ENCODE measurements at regions not wholly inside any gene's neighbourhood (a gene's known extent, or its start where the extent isn't known, plus 50 kb on each side); places are given as distances from the start of the nearest gene placed in this dataset.
A peak's percentile ranks its signal among the peaks of the same experiment; 100 is the strongest.

DNA sequence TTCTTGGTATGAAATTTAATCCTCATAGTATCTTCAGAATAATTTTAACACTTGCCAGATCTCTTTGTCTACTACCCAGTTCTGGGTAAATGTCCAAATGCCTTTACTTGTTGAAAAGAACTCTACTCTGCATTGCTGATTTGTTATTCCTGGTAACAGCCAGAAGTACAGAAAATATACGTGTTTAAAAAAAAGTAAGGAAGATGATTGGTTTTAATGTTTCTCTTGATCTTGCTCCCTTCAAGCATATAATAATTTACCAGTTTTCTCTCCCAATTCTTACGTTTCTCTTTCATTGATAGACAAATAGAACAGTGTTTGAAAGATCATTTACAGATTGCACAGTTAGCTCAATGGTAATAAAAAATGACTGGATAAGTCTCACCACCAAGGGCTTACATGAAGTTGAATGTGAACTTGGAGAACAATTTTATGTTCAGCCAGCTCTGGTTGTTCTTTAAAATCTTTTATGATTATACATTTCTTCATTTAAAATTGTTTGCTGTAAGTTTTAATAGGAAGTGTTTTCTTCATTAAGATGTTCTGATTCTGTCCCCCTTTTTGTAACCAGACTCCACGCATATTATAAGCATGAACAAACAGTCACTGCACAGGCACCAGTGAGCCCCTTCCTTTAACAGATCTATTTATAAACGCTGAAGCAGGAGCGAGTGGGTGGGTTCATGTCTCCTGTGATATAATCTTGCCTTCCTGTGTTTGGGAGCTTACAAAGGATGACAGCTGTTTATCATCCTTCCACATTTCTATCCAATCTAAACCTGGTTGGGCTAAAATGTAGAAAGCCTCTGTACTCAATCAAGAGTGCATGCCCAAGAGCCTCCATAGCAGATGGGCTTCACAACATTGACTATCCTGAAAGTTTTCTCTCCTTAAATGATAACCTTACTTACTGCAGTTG lies 299.5 kb downstream of the PRL start:
- DNase-seq (ENCODE audit: low read depth) = no peak

DNA sequence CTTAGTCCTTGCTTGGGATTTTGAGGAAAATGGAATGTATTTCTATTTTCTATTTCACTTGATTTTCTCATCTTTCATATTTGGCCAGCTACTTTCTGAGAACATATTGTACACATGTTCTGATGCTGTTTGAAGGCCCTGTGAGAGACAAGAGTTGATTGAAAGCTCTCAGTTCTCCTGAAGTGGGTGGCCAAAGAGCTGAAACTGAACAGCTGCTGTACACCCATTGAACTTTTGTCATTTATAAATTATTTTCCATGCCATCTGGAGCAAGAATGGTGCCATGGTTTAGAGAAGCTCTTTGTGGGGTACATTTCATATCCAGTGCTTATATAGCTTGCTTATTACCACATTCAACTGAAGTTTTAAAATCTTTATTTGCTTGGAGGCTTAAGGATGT lies 298.3 kb downstream of the PRL start:
- no peak for DNase-seq (ENCODE audit: low read depth)

DNA sequence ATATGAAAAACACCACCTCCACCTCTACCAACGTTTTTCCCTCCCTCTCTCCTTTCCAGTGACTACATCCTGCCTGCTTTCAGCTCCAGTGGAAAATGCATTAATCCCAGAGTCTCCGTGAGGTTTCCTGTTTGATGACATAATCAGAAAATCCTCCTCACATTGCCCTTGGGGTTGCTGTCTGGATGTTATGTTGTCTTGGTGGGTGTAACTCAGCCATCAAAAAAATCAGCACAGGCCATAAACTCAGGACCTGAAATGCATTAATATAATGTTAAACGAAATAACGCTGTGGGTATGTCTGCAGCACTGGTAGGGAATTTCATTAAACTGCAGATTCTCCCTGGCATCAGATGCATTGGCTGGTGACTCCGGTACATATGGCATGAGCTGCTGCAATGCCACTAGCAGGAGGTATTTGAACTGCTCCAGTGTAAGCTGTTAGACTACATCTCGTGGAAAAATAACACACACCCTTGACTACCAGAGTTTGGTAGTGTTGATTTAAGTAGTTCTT lies 297.8 kb downstream of the PRL start:
- DNase-seq (ENCODE audit: low read depth) = peak; percentile 69

DNA sequence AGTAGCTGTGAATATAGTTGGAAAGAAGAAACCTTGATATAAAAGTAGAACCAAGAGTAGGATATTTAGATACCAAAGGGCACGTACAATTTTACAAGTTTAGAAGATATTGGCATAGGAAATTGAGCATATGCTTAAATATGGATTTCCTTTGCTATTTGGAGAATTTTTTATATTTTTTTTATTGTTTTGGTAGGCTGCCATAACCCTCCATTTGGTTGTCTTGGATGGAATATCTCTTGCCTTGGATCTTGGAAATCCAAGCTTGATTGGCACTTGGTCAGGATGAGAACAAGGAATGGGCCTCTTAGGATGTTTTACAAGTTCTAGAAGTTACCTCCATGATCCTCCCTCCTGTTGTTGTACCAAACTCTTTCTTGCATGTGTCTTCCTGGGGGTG lies 297.1 kb downstream of the PRL start:
- DNase-seq (ENCODE audit: low read depth) = no peak

DNA sequence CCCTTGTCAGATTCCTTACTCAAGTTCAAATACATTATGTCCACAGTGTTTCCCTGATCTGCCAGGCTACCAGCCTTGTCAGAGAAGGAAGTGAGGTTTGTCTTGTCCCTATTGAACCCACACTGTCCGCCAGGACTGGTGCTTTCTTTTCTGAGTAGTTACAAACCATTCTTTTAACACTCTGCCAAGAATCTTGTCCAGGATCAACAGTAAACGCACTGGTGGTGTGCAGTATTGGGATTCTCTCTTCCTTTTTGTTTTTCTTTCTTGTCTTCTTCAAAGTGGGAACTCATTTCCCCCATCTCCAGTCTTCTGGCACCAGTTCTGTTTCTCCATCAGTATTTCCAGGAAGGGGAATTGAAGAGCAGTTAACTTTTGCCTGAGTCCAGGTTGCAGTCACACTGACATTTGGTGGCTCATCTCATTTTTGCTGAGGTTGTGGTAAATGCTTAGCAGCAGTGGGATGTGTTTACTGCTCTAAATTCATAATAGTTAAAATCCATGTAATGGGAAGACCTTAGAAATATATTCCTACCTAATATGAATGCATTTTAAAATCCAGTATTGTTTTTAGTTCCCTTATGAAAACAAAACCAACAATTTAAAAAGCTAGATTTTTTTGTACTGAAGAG lies 295.3 kb downstream of the PRL start:
- no peak for DNase-seq (ENCODE audit: low read depth)

DNA sequence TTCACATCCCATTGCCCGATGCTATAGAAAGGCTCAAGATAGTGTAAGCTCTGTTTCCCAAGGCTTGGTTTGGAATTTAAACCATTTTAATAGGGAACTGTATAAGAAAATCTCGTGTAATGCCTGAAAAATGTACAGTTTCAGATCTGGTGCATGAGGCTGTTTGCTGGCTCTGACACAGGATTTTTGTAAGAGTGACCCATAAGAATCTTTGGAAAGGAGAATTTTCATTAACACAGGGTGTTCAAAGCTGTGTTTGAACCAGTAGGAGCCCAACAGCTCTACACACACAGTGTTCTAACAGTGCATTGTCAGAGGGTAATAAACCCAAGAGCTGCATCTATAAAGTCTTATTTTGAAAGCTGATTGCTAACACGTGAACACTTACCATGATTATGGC lies 293.5 kb downstream of the PRL start:
- no peak for DNase-seq (ENCODE audit: low read depth)

DNA sequence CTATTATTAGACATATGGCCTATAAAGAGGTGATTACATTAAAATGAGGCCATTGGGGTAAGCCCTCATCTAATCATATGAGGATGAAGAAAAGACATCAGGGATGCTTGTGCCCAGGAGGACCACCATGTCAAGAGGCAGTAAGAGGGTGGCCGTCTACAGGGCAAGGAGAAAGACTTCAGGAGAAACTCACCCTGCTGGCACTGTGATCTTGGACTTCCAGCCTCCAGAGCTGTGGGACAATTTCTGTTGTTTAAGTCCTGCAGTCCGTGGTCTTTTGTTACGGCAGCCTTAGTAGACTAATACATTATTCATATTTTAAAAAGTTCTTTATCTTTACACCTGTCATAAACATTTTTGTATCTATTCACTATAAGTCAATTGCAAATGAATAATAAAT lies 290.0 kb downstream of the PRL start:
- DNase-seq (ENCODE audit: low read depth) = no peak

DNA sequence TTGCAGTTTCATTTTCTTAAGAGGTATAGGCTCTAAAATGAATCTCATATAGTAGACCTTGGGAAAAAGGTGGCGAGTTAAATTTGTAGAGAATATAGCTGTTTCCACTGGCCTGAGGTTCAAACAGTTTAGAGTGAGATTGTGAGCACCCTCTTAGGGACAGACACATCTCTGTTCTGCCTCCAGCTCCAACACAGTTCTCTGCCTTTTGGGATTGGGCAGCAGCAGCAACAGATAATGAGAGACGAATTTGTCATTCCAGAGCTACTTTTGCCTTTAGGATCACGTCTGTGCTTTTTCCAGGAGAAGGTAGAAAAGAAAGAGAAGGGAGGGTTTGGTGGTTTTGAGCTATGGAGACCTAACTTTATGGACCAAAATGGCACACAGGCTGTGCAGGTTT lies 289.4 kb downstream of the PRL start:
- no peak for DNase-seq (ENCODE audit: low read depth)

DNA sequence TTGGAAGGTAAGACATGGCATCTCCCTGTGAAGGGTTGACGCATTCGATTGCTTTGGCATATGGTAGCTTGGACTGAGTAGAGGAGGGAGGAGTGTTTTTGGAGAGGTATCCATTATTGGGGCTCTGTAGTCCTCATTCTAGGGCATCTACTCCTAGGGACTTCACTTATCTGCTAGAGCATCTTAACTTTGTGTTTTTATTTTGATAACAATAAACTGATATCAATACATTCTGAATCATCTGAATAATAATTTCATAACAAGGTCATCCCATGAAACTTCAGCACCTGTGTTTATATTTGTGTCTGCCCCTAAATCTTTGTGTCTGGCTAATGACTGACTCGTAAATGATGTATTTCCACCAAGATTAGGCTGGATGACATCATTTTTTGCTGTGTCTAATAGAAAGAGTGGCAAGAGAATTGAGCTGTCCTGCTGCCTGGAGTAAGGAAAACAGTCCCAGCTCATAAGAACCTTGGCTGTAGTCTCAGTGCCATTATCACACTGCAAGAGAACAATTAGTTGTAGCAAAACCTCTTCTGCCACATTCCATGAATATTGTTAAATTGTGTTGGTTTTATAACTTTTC lies 288.5 kb downstream of the PRL start:
- DNase-seq (ENCODE audit: low read depth) = no peak

DNA sequence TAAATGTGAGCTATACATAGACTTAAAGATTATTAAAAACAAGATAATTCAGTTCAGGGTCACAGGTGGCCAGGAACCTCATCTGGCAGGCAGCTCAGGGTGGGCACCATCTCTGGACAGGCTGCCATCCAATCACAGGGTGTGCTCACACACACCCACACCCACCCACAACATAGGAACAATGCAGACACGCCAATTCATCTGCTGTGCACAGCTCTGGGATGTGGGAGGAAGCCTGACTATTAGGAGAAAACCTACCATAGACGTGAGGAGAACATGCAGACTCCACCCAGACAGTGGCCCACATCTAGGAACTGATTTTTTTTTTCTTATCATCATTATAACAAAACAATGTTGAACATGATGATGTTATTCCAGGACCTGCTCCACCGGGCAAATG lies 286.7 kb downstream of the PRL start:
- DNase-seq (ENCODE audit: low read depth) = no peak

DNA sequence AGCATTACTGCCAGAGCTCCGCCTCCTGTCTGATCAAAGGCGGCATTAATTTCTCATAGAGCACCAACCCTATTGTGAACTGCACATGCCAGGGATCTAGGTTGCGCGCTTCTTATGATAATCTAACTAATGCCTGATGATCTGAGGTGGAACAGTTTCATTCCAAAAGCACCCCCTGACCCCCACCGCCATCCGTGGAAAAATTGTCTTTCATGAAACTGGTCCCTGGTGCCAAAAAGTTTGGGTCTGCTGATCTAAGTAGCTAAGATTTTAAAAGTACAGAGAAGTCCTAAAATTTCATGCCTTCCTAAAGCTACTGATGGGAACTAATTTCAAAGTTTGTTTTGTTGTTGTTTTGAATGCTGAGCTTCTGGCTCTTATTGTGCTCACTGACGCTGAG lies 281.6 kb downstream of the PRL start:
- no peak for DNase-seq (ENCODE audit: low read depth)

DNA sequence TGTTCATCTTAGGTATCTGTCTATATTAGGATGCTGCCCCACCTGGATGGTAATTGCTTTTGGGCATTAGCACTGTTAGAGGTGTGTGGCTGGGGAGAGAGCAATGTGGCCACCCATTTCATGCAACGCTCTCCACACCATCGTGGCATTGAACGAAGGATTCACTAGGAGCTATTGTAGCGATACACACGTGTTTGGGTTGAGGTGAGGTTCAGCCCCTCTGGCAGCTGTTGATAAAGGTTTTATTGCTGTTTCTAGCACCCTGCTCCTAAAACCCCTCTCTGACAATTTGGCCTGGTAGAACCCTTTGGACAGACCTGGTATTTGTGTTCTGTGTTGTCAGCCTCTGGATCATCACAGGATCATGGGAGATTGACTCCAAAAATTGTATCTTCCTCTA lies 280.9 kb downstream of the PRL start:
- no peak for DNase-seq (ENCODE audit: low read depth)

DNA sequence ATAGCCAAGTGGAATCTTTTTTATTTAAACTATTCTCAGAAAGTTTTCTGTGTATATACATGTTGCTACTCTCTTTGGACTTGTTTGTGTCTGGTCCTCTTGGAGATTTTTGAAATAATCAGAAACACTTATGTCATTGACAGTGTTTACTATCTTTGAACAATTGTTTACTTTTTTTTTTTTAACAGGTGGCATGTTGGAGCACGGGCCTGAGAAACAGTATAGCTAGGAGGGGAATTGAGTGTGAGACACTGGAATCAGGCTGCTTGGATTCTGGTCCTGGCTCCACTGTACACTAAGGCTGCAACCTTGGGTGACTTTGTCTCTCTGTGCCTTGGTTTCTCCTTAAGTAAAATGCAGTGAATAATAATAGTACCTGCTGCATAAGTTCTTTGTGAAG lies 279.6 kb downstream of the PRL start:
- no peak for DNase-seq (ENCODE audit: low read depth)

DNA sequence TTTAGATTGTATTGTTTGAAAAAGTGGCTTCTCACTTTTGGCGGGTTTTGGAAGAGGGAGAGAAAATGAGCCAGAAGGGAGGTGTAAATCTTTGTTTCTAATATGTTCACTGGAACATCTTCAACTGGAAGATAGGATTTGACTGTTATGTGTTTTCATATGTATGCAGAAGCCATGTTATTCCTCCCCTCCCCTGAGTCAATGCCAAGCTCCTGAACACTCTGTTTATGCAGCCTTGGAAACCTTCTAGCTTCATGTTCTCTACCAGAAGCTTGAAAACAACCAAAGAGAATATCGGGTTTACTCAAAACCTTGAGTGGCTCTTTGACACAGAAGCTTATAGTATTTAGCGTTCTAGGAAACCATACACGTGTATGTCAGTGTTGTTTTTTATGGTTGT lies 279.1 kb downstream of the PRL start:
- DNase-seq (ENCODE audit: low read depth) = no peak

DNA sequence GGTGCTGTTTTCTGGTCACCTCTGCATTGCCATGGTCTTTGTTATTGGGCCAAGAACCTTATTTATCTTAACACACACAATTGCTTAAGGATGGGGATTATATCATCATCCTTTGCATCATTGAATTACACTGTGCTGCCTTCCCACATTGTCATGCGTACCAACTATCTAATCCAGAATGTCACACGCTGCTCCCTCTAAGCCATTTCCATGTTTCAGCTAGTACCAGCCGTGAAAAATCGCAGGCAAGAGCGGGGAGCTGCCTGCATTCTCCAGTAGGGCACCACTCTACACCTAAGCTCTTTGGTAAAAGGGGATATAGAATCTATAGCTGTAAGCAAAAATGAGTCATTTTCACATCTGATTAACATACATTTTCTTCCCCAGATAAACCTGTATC lies 277.0 kb downstream of the PRL start:
- no peak for DNase-seq (ENCODE audit: low read depth)

DNA sequence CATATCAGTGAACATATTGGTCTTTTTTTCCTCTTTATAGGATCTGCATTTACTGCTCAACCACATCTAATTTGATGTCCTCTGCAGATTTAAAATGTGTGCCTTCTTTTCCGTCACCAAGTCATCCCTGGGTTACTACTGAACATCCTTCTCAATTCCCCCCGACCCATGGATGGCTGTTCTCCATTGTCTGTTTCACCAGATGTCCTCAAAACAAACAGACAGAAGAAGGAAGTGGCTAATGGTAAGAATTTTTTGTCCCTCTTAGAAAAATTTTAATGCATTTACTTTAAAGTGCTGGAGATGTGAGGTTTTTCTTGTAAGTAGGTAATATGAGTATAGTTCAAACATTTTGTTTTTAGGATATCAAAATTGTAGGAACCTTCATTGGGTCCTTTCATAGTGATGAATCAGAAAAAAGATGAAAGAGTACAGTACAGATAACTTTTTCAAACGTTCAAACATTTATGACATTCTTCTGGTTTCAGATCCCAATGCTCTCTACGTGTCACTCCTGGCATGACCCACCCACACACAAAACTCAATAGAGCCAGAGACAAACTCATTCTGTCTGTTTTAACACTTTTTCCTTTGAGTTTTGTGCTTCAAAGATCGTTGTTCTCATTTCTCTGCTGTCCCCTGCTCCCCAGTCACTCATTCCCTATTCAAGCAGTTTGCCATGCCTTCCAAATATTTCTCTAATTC lies 276.4 kb downstream of the PRL start:
- DNase-seq (ENCODE audit: low read depth) = no peak

DNA sequence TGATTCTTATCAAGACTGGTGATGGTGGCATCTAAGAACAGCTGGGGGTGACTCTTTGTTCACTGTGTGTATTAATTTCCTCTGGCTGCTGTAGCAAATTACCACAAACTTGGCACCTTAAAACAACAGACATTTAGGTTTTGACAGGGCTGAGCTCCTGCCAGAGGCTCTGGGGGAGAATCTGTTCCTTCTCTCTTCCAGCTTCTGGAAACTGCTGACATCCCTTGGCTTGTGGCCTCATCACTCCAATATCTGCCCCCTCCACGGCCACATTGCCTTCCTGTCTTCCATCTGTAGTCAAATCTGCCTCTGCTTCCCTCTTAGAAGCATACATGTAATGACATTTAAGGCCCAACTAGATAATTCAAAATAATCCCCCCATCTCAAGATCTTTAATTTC lies 274.9 kb downstream of the PRL start:
- DNase-seq (ENCODE audit: low read depth) = no peak

DNA sequence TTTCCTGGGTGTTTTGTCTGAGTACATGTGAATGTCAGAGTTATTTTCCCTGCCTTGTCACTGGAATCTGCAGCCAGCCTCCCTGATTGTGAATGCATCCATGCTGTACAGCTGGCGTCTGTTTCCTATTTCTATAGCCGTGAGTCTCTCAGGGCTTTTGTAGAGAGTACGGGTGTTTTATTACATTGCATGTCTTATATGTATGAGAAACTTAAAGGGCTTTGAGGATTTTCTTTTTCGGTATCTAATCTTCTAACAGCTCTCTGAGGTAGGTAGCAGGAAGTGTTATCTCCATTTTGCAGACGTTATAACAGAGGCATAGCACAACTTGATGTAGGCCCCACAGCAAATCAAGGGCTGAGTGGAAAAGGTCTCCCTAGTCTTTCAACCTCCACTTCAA lies 272.9 kb downstream of the PRL start:
- DNase-seq (ENCODE audit: low read depth) = no peak

DNA sequence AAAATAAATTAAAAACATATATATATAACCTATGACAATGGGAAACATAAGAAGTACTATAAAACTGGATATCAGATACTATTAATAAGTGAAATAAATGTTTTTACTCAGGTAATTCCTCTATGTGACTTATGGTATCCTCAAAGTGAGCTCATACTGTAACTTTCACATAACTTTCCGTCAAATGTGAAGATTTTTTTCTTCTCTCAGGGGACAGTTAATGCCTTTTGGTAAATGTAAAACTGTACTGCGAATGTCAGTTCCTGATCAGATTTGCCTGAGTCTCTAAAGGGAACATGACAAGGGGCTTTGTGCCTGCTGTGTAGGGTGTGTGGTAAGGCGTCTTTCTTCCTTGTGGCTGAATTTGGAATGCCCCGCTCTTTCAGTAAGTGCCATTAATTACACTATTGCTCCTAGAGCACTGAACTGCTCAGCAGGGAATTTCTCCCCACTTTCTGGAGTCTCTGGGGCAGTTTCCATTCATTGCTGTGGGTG lies 271.8 kb downstream of the PRL start:
- DNase-seq (ENCODE audit: low read depth) = no peak

DNA sequence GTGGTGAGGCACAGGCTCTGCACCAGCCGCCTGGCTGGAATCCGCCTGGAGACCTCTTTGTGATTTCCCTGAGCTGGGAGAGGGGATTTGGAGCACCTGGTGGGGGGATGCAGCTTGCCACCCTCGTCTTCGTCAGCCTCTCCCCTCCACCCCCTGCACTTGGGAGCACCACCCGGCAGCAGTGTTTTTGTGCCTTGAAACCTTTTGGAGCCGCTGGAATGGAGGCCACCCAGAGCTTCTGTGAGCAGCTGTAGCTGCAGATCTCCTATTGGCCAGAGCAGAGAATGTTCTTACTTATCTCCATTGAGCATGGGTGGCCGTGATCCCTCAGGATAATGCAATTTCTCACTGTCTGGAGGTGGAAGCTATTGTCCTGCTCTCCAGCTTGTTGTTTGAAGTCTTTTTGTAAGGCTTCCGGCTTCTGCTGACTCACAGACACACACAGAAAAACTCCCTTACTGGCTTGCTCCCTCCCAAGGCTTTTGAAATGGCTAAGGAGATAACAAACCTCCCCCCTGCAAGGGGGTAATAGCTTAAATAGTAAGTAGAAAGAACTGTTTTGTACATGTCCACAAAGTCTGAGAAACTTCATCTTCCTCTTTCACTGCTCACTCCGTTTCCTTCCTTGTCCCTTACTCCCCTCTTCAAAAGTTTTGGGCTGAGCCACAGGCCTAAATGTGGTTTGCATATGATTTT lies 271.2 kb downstream of the PRL start:
- no peak for DNase-seq (ENCODE audit: low read depth)

DNA sequence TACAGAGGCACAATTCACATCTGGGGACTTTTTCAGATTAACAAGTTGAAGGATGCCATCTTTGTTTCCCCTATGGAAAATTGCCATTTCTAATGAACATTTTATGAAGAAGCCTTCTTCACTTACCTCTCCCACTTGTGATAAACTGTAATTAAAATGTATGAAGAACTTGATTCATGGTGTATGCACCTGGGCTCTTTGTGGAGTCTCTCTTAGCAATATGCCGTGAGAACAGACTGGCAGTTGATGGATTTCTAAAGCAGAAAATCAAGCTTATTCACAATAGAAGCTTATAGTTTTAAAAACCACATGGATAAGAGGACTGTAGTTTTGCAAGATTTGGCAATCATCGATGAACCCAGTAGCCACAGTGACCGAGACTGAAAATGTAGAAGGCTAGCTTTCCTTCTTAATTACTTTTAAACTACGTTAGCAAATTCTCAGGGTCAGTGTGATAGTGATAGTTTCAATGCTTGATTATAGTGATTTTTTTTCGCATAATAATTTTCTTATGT lies 270.6 kb downstream of the PRL start:
- DNase-seq (ENCODE audit: low read depth) = no peak
